Skeletal muscle cell (primary cell): ENCODE measurements at regions not wholly inside any gene's neighbourhood (a gene's known extent, or its start where the extent isn't known, plus 50 kb on each side); places are given as distances from the start of the nearest gene placed in this dataset.

ENCODE experiments used
- DNase-seq: peaks from one replicate; pipeline ENCODE4 v3.0.0-alpha.2; 2010; ENCODE audit warnings: low read depth
- H3K4me3 ChIP-seq: 2 replicates; pipeline ENCODE4 v1.5.1; 2011; ENCODE audit warnings: low read depth, mild to moderate bottlenecking, control low read depth, low read length, moderate library complexity

- no peak for DNase-seq
- H3K4me3 ChIP-seq = no peak overlapping the region
Observed at GRCh38 chr1:234538062-234538731, 59.2 kb upstream of the TARBP1 start.

GRCh38 chr1:234537236-234537635 lies 58.3 kb upstream of the TARBP1 start:
- no peak for DNase-seq

GRCh38 chr1:234536741-234537140 lies 57.8 kb upstream of the TARBP1 start:
- DNase-seq = no peak
- H3K4me3 ChIP-seq = no peak overlapping the region

More at GRCh38 chr1:234537236-234537635, 58.3 kb upstream of the TARBP1 start:
- H3K4me3 ChIP-seq = no peak overlapping the region

GRCh38 chr1:234535763-234536515 lies 57.0 kb upstream of the TARBP1 start:
- no peak overlapping the region for H3K4me3 ChIP-seq
- no peak for DNase-seq

GRCh38 chr1:234535218-234535617 lies 56.2 kb upstream of the TARBP1 start:
- no peak overlapping the region for H3K4me3 ChIP-seq
- no peak for DNase-seq

- DNase-seq = peak; percentile 99
- H3K4me3 ChIP-seq = no peak overlapping the region
Observed at GRCh38 chr1:234533975-234534876, 55.2 kb upstream of the TARBP1 start.

- DNase-seq = peak; percentile 98
- H3K4me3 ChIP-seq = no peak overlapping the region
Observed at GRCh38 chr1:234533034-234533891, 54.3 kb upstream of the TARBP1 start.

- DNase-seq = no peak
Observed at GRCh38 chr1:234532503-234532922, 53.5 kb upstream of the TARBP1 start.

GRCh38 chr1:234531151-234531635 lies 52.2 kb upstream of the TARBP1 start:
- no peak for DNase-seq
- H3K4me3 ChIP-seq = peak overlapping the region; percentile 12

More at GRCh38 chr1:234532503-234532922, 53.5 kb upstream of the TARBP1 start:
- H3K4me3 ChIP-seq = no peak overlapping the region

- no peak for DNase-seq
- no peak overlapping the region for H3K4me3 ChIP-seq
Observed at GRCh38 chr1:234530672-234531071, 51.7 kb upstream of the TARBP1 start.

- no peak overlapping the region for H3K4me3 ChIP-seq
- no peak for DNase-seq
Observed at GRCh38 chr1:234529950-234530237, 50.9 kb upstream of the TARBP1 start.

GRCh38 chr1:234529095-234529949 lies 50.3 kb upstream of the TARBP1 start:
- no peak overlapping the region for H3K4me3 ChIP-seq
- no peak for DNase-seq
